Astrocyte (in vitro differentiated cells and primary cell): ENCODE measurements at regions not wholly inside any gene's neighbourhood (a gene's known extent, or its start where the extent isn't known, plus 50 kb on each side); places are given as distances from the start of the nearest gene placed in this dataset.

Experiments
- CTCF ChIP-seq: IDR thresholded peaks from 2 replicates; pipeline ENCODE4 v1.5.1; 2011; ENCODE audit warnings: low read depth, mild to moderate bottlenecking, inconsistent platforms, low read length, moderate library complexity; ENCODE audit not compliant: insufficient read depth
- EZH2 ChIP-seq: IDR thresholded peaks from 2 replicates; pipeline ENCODE4 v1.6.1; 2012; ENCODE audit warnings: mild to moderate bottlenecking, low read length, inconsistent platforms; ENCODE audit not compliant: insufficient read depth

GRCh38 chr11:79940165-79940564 lies 499.3 kb upstream of the TENM4 start:
- TF ChIP-seq EZH2, result no peak
- TF ChIP-seq CTCF, result no peak
